ENCODE measurements at regions not wholly inside any gene's neighbourhood (a gene's known extent, or its start where the extent isn't known, plus 50 kb on each side); places are given as distances from the start of the nearest gene placed in this dataset.

DNA sequence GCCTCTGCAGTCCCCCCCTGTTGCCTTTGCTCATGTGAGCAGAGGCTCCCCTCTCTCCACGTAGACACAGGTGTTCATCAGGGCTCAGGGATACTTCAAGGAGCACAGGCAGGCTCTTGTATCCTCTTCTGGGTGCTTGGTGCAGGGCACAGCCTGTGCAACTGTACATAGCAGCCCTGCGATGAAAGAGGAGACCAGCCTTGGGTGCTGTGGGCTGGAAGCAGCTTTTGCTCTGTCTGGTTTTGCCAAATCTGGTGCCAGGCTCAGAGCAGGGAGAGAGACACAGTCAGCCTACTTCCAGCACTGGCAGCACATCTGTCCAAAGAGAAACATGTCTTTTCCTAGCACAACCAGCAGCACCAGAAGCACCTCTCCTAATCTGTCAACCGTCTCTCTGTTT is 132.1 kb downstream of the ETS2 start:
- no peak for ATAC-seq (ENCODE audit: low read depth)
- Histone ChIP-seq H3K36me3 (ENCODE audit: low read depth) (no peaks in the 10 kb centered on the region), H3K27me3 (ENCODE audit: insufficient read depth, poor library complexity, severe bottlenecking) (no peaks in the 10 kb centered on the region), H3K4me1 (ENCODE audit: insufficient read depth, poor library complexity, severe bottlenecking) (no peaks in the 10 kb centered on the region), H3K4me3 (ENCODE audit: severe bottlenecking) (no peak overlapping the region), H3K27ac (ENCODE audit: poor library complexity, severe bottlenecking) (no peak overlapping the region), H3K9me3 (ENCODE audit: severe bottlenecking) (no peaks in the 10 kb centered on the region)
- TF ChIP-seq, protein P1, sequence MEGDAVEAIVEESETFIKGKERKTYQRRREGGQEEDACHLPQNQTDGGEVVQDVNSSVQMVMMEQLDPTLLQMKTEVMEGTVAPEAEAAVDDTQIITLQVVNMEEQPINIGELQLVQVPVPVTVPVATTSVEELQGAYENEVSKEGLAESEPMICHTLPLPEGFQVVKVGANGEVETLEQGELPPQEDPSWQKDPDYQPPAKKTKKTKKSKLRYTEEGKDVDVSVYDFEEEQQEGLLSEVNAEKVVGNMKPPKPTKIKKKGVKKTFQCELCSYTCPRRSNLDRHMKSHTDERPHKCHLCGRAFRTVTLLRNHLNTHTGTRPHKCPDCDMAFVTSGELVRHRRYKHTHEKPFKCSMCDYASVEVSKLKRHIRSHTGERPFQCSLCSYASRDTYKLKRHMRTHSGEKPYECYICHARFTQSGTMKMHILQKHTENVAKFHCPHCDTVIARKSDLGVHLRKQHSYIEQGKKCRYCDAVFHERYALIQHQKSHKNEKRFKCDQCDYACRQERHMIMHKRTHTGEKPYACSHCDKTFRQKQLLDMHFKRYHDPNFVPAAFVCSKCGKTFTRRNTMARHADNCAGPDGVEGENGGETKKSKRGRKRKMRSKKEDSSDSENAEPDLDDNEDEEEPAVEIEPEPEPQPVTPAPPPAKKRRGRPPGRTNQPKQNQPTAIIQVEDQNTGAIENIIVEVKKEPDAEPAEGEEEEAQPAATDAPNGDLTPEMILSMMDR (IDR thresholded peaks at IDR 0.05; ENCODE audit: poor library complexity, severe bottlenecking), result no peak
- DNase-seq (ENCODE audit: low spot score), result no peak

GRCh38 chr21:38937286-38937790 is 131.6 kb downstream of the ETS2 start:
- no peak for ATAC-seq (ENCODE audit: low read depth)
- H3K27me3 ChIP-seq (ENCODE audit: insufficient read depth, poor library complexity, severe bottlenecking), result no peaks in the 10 kb centered on the region
- TF ChIP-seq, protein P1 (IDR thresholded peaks at IDR 0.05; ENCODE audit: poor library complexity, severe bottlenecking), result no peak
- H3K9me3 ChIP-seq (ENCODE audit: severe bottlenecking), result no peaks in the 10 kb centered on the region
- no peaks in the 10 kb centered on the region for H3K36me3 ChIP-seq (ENCODE audit: low read depth)
- no peaks in the 10 kb centered on the region for H3K4me1 ChIP-seq (ENCODE audit: insufficient read depth, poor library complexity, severe bottlenecking)
- no peak for DNase-seq (ENCODE audit: low spot score)
- no peak overlapping the region for H3K4me3 ChIP-seq (ENCODE audit: severe bottlenecking)
- no peak overlapping the region for H3K27ac ChIP-seq (ENCODE audit: poor library complexity, severe bottlenecking)

DNA sequence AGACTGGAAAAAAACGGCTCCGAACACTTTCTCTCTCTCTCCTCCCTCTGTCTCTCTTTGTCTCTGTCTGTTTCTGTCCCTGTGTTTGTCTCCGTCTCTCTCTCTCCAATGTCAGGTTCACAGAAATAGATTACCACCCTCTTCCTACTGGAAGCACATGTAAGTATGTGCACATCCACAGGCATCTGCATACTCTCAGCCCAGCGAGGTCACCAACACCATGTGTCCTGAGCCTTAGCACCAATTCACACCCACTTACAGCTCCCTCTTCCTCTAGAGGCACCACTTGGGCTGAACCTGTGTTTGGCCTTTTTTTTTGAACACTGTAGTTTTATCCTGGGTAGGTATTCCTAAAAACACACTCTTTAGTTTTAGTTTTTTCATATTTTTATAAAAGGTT is 130.5 kb downstream of the ETS2 start:
- TF ChIP-seq, protein P1 (IDR thresholded peaks at IDR 0.05; ENCODE audit: poor library complexity, severe bottlenecking), result no peak
- H3K4me3 ChIP-seq (ENCODE audit: severe bottlenecking), result no peak overlapping the region
- no peak overlapping the region for H3K27ac ChIP-seq (ENCODE audit: poor library complexity, severe bottlenecking)
- no peaks in the 10 kb centered on the region for H3K4me1 ChIP-seq (ENCODE audit: insufficient read depth, poor library complexity, severe bottlenecking)
- no peaks in the 10 kb centered on the region for H3K27me3 ChIP-seq (ENCODE audit: insufficient read depth, poor library complexity, severe bottlenecking)
- DNase-seq (ENCODE audit: low spot score) (no peak), ATAC-seq (ENCODE audit: low read depth) (no peak)
- H3K36me3 ChIP-seq (ENCODE audit: low read depth), result no peaks in the 10 kb centered on the region
- H3K9me3 ChIP-seq (ENCODE audit: severe bottlenecking), result no peaks in the 10 kb centered on the region

- ATAC-seq (ENCODE audit: low read depth) (no peak), DNase-seq (ENCODE audit: low spot score) (no peak)
- Histone ChIP-seq H3K9me3 (ENCODE audit: severe bottlenecking) (no peaks in the 10 kb centered on the region), H3K27ac (ENCODE audit: poor library complexity, severe bottlenecking) (no peak overlapping the region), H3K36me3 (ENCODE audit: low read depth) (no peaks in the 10 kb centered on the region), H3K4me3 (ENCODE audit: severe bottlenecking) (no peak overlapping the region), H3K4me1 (ENCODE audit: insufficient read depth, poor library complexity, severe bottlenecking) (no peaks in the 10 kb centered on the region), H3K27me3 (ENCODE audit: insufficient read depth, poor library complexity, severe bottlenecking) (no peaks in the 10 kb centered on the region)
- TF ChIP-seq, protein P1 (IDR thresholded peaks at IDR 0.05; ENCODE audit: poor library complexity, severe bottlenecking), result no peak
These were observed 128.0 kb downstream of the ETS2 start for GRCh38 chr21:38933731-38934130.

DNA sequence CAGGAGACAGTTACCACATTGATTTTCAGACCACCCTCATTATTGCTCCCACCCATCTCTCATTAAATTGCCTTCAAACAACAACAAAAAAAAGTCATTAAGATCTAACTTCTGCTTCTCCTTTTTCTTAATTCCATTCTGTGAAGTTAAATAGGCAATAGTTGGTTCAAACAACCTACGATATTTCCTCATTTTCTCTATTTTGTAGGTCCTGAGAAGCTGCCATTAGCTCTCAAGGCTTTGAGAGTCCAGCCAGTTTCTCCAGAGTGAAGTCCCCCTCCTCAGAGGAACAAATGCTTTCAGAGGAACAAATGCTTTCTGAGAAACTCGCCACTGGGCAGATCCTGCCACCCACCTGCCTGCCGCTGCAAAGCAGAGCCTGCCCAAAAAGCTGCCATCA is 125.6 kb downstream of the ETS2 start:
- DNase-seq (ENCODE audit: low spot score) (no peak), ATAC-seq (ENCODE audit: low read depth) (no peak)
- TF ChIP-seq, protein P1 (IDR thresholded peaks at IDR 0.05; ENCODE audit: poor library complexity, severe bottlenecking), result no peak
- no peak overlapping the region for H3K27ac ChIP-seq (ENCODE audit: poor library complexity, severe bottlenecking)
- H3K4me3 ChIP-seq (ENCODE audit: severe bottlenecking), result no peak overlapping the region
- H3K36me3 ChIP-seq (ENCODE audit: low read depth), result no peaks in the 10 kb centered on the region
- H3K9me3 ChIP-seq (ENCODE audit: severe bottlenecking), result no peaks in the 10 kb centered on the region
- no peaks in the 10 kb centered on the region for H3K27me3 ChIP-seq (ENCODE audit: insufficient read depth, poor library complexity, severe bottlenecking)
- H3K4me1 ChIP-seq (ENCODE audit: insufficient read depth, poor library complexity, severe bottlenecking), result peaks cover under 1% of the 10 kb centered on the region
